HepG2 (cell line): ENCODE measurements at regions not wholly inside any gene's neighbourhood (a gene's known extent, or its start where the extent isn't known, plus 50 kb on each side); places are given as distances from the start of the nearest gene placed in this dataset.

ENCODE experiments used
- ATAC-seq: fragments of 200-7000 bp; cut with Tn5 transposase; 3 replicates; pipeline ENCODE4 v1.9.1; 2020; ENCODE audit warnings: mild to moderate bottlenecking, moderate library complexity
- BruUV-seq: library from RNA; stranded (reverse); fragments of 400-500 nt; replicated peaks from 2 replicates; lab custom pipeline; 2021; lab: Mats Ljungman, UMichigan
- CTCF ChIA-PET: fragments of 300-600 bp; formaldehyde crosslinking; extraction: SDS; loops from one replicate; lab custom pipeline; 2021; ENCODE audit warnings: low total read pairs, inconsistent platforms, low intra/inter-chr PET ratio; lab: Yijun Ruan, JAX
- POLR2A ChIA-PET: fragments of 350-600 bp; sonication (Branson Sonifier 250); formaldehyde crosslinking; loops from one replicate; lab custom pipeline; 2020; ENCODE audit warnings: antibody characterized with exemption, inconsistent platforms; lab: Yijun Ruan, JAX
- DNase-seq: peaks from one replicate; pipeline ENCODE4 v3.0.0-alpha.2; 2015; ENCODE audit warnings: low spot score
- FAIRE-seq: peaks from 3 replicates; lab custom pipeline; 2011; peaks lifted over from hg19 to GRCh38; lab: Jason Lieb, UNC
- H2AFZ ChIP-seq: one replicate; pipeline ENCODE4 v1.6.1; 2011; ENCODE audit warnings: low read length, inconsistent platforms
- H3K27ac ChIP-seq: fragments of 300-600 bp; 3 replicates; pipeline ENCODE4 v1.8.0; 2011; ENCODE audit warnings: mixed run types, mild to moderate bottlenecking, mixed read lengths, low read length, inconsistent platforms; ENCODE audit not compliant: insufficient read depth; ENCODE audit errors: extremely low read length
- H3K27me3 ChIP-seq, 2 experiments: fragments of 200-600 bp in 1 of 2; 2 replicates in 1 of 2; 3 replicates in 1 of 2; pipeline versions ENCODE4 v1.6.0 to v1.8.0; 2011; ENCODE audit warnings: low read length in 2 of 2, mild to moderate bottlenecking in 2 of 2, moderate library complexity in 2 of 2, inconsistent platforms in 1 of 2; ENCODE audit not compliant: insufficient read depth in 2 of 2, control insufficient read depth in 1 of 2
- H3K36me3 ChIP-seq, 2 experiments: fragments of 200-600 bp in 1 of 2; replicated peaks in 1 of 2; 2 replicates in 1 of 2; 3 replicates in 1 of 2; pipeline versions ENCODE4 v1.5.1 to v1.8.0; 2011; ENCODE audit warnings: low read length in 2 of 2, inconsistent platforms in 1 of 2; ENCODE audit not compliant: insufficient read depth in 2 of 2, control insufficient read depth in 1 of 2
- H3K4me1 ChIP-seq: 2 replicates; pipeline ENCODE4 v1.5.1; 2012; ENCODE audit warnings: low read length, inconsistent platforms; ENCODE audit not compliant: insufficient read depth
- H3K4me2 ChIP-seq: 2 replicates; pipeline ENCODE4 v1.6.0; 2011; ENCODE audit warnings: low read depth, low read length, inconsistent platforms
- H3K4me3 ChIP-seq, 3 experiments: fragments of 200-600 bp in 1 of 3; sonication (generic), shearing (Covaris generic) in 1 of 3; replicated peaks in 1 of 3; 2 replicates each; pipeline ENCODE4 v1.5.1; 2011 to 2016; ENCODE audit warnings: low read length in 3 of 3, inconsistent platforms in 2 of 3, low read depth in 2 of 3, mild to moderate bottlenecking in 2 of 3, control low read depth in 1 of 3, mixed read lengths in 1 of 3; ENCODE audit not compliant: insufficient read depth in 1 of 3
- H3K79me2 ChIP-seq: one replicate; pipeline ENCODE4 v1.6.1; 2011; ENCODE audit warnings: low read length, inconsistent platforms; ENCODE audit not compliant: insufficient read depth
- H3K9ac ChIP-seq: 2 replicates; pipeline ENCODE4 v1.6.0; 2011; ENCODE audit warnings: mild to moderate bottlenecking, low read depth, low read length, inconsistent platforms; ENCODE audit not compliant: insufficient read depth
- H3K9me3 ChIP-seq: 2 replicates; pipeline ENCODE4 v1.5.1; 2012; ENCODE audit warnings: mild to moderate bottlenecking, low read length
- H4K20me1 ChIP-seq: 2 replicates; pipeline ENCODE4 v1.6.0; 2011; ENCODE audit warnings: inconsistent platforms, mild to moderate bottlenecking, low read length, moderate library complexity; ENCODE audit not compliant: insufficient read depth
- IKZF1 ChIP-seq: fragments of 450-650 bp; IDR thresholded peaks from 2 replicates; pipeline ENCODE4 v1.7.1; 2016
- MBD4 ChIP-seq: IDR thresholded peaks from 2 replicates; pipeline ENCODE4 v1.6.1; 2012; ENCODE audit warnings: low read length, inconsistent platforms, borderline replicate concordance
- SOX6 ChIP-seq, 2 experiments: fragments of 450-650 bp in 1 of 2; sonication (generic) in 1 of 2; formaldehyde crosslinking in 1 of 2; IDR thresholded peaks; 2 replicates each; pipeline versions ENCODE4 v1.4.0 to v1.6.1; 2017 to 2020; ENCODE audit warnings: antibody characterized with exemption in 1 of 2, mild to moderate bottlenecking in 1 of 2, missing genetic modification reagents in 1 of 2
- ZNF331 ChIP-seq: sonication (generic); formaldehyde crosslinking; IDR thresholded peaks from 2 replicates; pipeline ENCODE4 v1.4.0; 2020; ENCODE audit warnings: missing genetic modification reagents
- WGBS: methylation state at CpG from one replicate; pipeline ENCODE4 v1.1.6; 2017; ENCODE audit warnings: low lambda C conversion rate; 5-methylcytosine and 5-hydroxymethylcytosine counted together
- in situ Hi-C: cut with HindIII; loops from 2 replicates; pipeline ENCODE4 v1.10.0; 2017; ENCODE audit warnings: low pct_unique_long_range_greater_than_20kb; ENCODE audit not compliant: extremely low pct_ligation_motif_present
- intact Hi-C: fragments of 100-400 bp; cut with micrococcal nuclease; formaldehyde crosslinking; loops from one replicate; pipeline ENCODE4 v1.10.0; 2022; ENCODE audit not compliant: unreplicated experiment
- TF ChIP-seq, protein P1 (sequence below): sonication (generic); formaldehyde crosslinking; IDR thresholded peaks from 2 replicates; pipeline ENCODE4 v1.5.0; 2020; ENCODE audit warnings: mild to moderate bottlenecking, missing genetic modification reagents, borderline replicate concordance

DNA sequence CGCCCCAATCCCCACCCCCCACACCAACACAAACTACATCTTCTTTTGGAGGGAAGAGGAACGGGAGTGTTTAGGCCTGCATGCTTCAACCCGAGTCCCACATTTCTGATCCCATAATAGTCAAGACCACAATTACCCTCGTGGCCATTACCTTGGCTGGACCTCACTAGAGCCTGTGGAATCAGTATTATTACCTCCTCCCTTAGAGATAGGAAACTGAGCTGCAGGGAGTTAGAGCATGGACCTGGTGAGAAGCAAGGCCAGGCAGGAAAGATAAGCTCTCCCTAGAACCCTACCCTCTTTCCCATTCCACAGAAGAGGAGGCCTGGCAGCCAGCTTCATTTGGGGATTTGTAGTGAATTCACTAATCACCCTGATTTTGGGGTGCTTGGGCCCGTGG, 74.1 kb downstream of the NCR2 start:
- Histone ChIP-seq H3K9ac (no peak overlapping the region), H3K4me2 (no peak overlapping the region), H3K79me2 (no peaks in the 10 kb centered on the region), H3K4me3 (no peak overlapping the region), H3K4me1 (no peaks in the 10 kb centered on the region), H3K27ac (no peak overlapping the region), H3K36me3 (no peaks in the 10 kb centered on the region), H3K27me3 (peaks cover 14 to 80% of the 10 kb centered on the region in 2 experiments; a peak in 4 of 5 replicates), H4K20me1 (no peaks in the 10 kb centered on the region), H2AFZ (no peak overlapping the region), H3K9me3 (no peaks in the 10 kb centered on the region)
- FAIRE-seq, result no peak
- ATAC-seq, result no peak
- ChIA-PET CTCF (no interaction called here), POLR2A (no interaction called here)
- WGBS, result 29% methylated on average over 5 of the region's 5 CpGs
- DNase-seq, result no peak
- no TSS peak for BruUV-seq
- intact Hi-C loops, result no loop called here
- in situ Hi-C loops, result no loop called here
- TF ChIP-seq SOX6 (IDR thresholded peaks at IDR 0.05) (no peak), SOX6 (CRISPR knock-in tag; IDR thresholded peaks at IDR 0.05) (no peak), IKZF1 (no peak)

DNA sequence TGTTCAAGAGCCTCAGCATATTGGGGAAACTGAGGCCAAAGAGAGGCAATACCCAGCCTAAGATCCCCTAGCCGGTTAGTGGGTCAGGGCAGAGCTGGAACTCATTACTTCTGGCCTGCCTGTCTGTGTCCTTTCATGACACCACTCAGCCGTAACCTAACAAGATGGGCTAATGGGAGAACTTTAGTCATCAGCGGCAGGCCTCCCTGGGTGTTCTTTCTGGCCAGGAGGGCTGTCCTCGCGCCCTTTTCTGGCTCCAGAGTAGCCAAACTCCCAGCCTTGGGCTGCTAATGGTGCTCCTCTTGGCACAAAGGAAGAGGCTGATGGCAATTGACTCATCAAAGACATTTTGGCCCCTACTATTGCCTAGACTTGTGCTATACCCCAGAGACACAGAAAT, 76.6 kb downstream of the NCR2 start:
- ChIA-PET POLR2A (no interaction called here), CTCF (no interaction called here)
- H3K36me3 ChIP-seq, result no peaks in the 10 kb centered on the region
- H3K4me1 ChIP-seq, result no peaks in the 10 kb centered on the region
- no peak for ATAC-seq
- no peak for FAIRE-seq
- H3K27ac ChIP-seq, result no peak overlapping the region
- intact Hi-C loops, result no loop called here
- no peak overlapping the region for H3K4me3 ChIP-seq
- H3K4me2 ChIP-seq, result no peak overlapping the region
- no peak overlapping the region for H2AFZ ChIP-seq
- no peak for DNase-seq
- no TSS peak for BruUV-seq
- no peak overlapping the region for H3K9ac ChIP-seq
- no peaks in the 10 kb centered on the region for H3K79me2 ChIP-seq
- H3K27me3 ChIP-seq, result peaks cover 21 to 89% of the 10 kb centered on the region in 2 experiments; a peak in 4 of 5 replicates
- H4K20me1 ChIP-seq, result no peaks in the 10 kb centered on the region; the same call in 1 of the 2 replicates
- no peaks in the 10 kb centered on the region for H3K9me3 ChIP-seq
- 30% methylated on average over 2 of the region's 5 CpGs for WGBS
- TF ChIP-seq, protein P1, sequence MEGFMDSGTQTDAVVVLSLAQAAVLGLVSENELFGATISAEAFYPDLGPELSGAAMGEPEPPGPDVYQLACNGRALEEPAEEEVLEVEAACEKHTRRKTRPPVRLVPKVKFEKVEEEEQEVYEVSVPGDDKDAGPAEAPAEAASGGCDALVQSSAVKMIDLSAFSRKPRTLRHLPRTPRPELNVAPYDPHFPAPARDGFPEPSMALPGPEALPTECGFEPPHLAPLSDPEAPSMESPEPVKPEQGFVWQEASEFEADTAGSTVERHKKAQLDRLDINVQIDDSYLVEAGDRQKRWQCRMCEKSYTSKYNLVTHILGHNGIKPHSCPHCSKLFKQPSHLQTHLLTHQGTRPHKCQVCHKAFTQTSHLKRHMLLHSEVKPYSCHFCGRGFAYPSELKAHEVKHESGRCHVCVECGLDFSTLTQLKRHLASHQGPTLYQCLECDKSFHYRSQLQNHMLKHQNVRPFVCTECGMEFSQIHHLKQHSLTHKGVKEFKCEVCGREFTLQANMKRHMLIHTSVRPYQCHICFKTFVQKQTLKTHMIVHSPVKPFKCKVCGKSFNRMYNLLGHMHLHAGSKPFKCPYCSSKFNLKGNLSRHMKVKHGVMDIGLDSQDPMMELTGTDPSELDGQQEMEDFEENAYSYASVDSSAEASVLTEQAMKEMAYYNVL, result no peak
- TF ChIP-seq MBD4, result no peak
- no peak for TF ChIP-seq ZNF331
- in situ Hi-C loops, result no loop called here
